ENCODE measurements at regions not wholly inside any gene's neighbourhood (a gene's known extent, or its start where the extent isn't known, plus 50 kb on each side); places are given as distances from the start of the nearest gene placed in this dataset.

- H3K27me3 ChIP-seq (ENCODE audit: insufficient read depth, low read length), result no peaks in the 10 kb centered on the region
- no peaks in the 10 kb centered on the region for H3K4me1 ChIP-seq (ENCODE audit: insufficient read depth, low read length, severe bottlenecking)
- no peaks in the 10 kb centered on the region for H3K9me2 ChIP-seq (ENCODE audit: low read depth, low read length)
- no peak overlapping the region for H3K27ac ChIP-seq (ENCODE audit: low read depth, low read length, poor library complexity, severe bottlenecking)
- no peaks in the 10 kb centered on the region for H3K9me3 ChIP-seq (ENCODE audit: low read length)
- H4K20me1 ChIP-seq (ENCODE audit: insufficient read depth, low read length), result no peaks in the 10 kb centered on the region
- no peaks in the 10 kb centered on the region for H3F3A ChIP-seq (ENCODE audit: insufficient read depth, low read length)
- H2AFZ ChIP-seq (ENCODE audit: low read length), result no peak overlapping the region
- no peak overlapping the region for H3K4me2 ChIP-seq (ENCODE audit: low read length)
- H3K9ac ChIP-seq (ENCODE audit: low read length), result no peak overlapping the region
- no peak overlapping the region for H3K4me3 ChIP-seq (ENCODE audit: low read depth, low read length, poor library complexity, severe bottlenecking)
- TF ChIP-seq CTCF (IDR thresholded peaks at IDR 0.05; ENCODE audit: low read length), result no peak
- H3K79me2 ChIP-seq (ENCODE audit: insufficient read depth, low read length), result no peaks in the 10 kb centered on the region
- H3K36me3 ChIP-seq (ENCODE audit: insufficient read depth, low read length), result no peaks in the 10 kb centered on the region
These were observed 60.7 kb upstream of the MROH9 start for GRCh38 chr1:170874671-170875070.

- no peaks in the 10 kb centered on the region for H3K9me2 ChIP-seq (ENCODE audit: low read depth, low read length)
- H3K9me3 ChIP-seq (ENCODE audit: low read length), result no peaks in the 10 kb centered on the region
- no peaks in the 10 kb centered on the region for H3K79me2 ChIP-seq (ENCODE audit: insufficient read depth, low read length)
- no peaks in the 10 kb centered on the region for H3K27me3 ChIP-seq (ENCODE audit: insufficient read depth, low read length)
- no peak overlapping the region for H3K27ac ChIP-seq (ENCODE audit: low read depth, low read length, poor library complexity, severe bottlenecking)
- no peaks in the 10 kb centered on the region for H4K20me1 ChIP-seq (ENCODE audit: insufficient read depth, low read length)
- no peak overlapping the region for H3K4me3 ChIP-seq (ENCODE audit: low read depth, low read length, poor library complexity, severe bottlenecking)
- no peak overlapping the region for H3K4me2 ChIP-seq (ENCODE audit: low read length)
- no peaks in the 10 kb centered on the region for H3F3A ChIP-seq (ENCODE audit: insufficient read depth, low read length)
- H3K9ac ChIP-seq (ENCODE audit: low read length), result no peak overlapping the region
- no peaks in the 10 kb centered on the region for H3K36me3 ChIP-seq (ENCODE audit: insufficient read depth, low read length)
- no peaks in the 10 kb centered on the region for H3K4me1 ChIP-seq (ENCODE audit: insufficient read depth, low read length, severe bottlenecking)
- TF ChIP-seq CTCF (IDR thresholded peaks at IDR 0.05; ENCODE audit: low read length) (peak; percentile 27; the same call in 1 of the 2 replicates), EZH2 (IDR thresholded peaks at IDR 0.05; ENCODE audit: borderline replicate concordance, low read length) (no peak)
- no peak overlapping the region for H2AFZ ChIP-seq (ENCODE audit: low read length)
These were observed 53.8 kb upstream of the MROH9 start for GRCh38 chr1:170881268-170882265.

All from OCI-LY1 (cell line).